Ishikawa (cell line): ENCODE measurements at regions not wholly inside any gene's neighbourhood (a gene's known extent, or its start where the extent isn't known, plus 50 kb on each side); places are given as distances from the start of the nearest gene placed in this dataset.

Source experiments
- CEBPB ChIP-seq: IDR thresholded peaks from 2 replicates; pipeline ENCODE4 v1.6.1; 2012
- CREB1 ChIP-seq: IDR thresholded peaks from 2 replicates; pipeline ENCODE4 v1.6.1; 2012; ENCODE audit warnings: low read depth
- EGR1 ChIP-seq: IDR thresholded peaks from 2 replicates; pipeline ENCODE4 v1.6.1; 2012
- EP300 ChIP-seq: IDR thresholded peaks from 2 replicates; pipeline ENCODE4 v1.6.1; 2012; ENCODE audit warnings: borderline replicate concordance
- FOXM1 ChIP-seq: IDR thresholded peaks from 2 replicates; pipeline ENCODE4 v1.6.1; 2012; ENCODE audit warnings: low read depth, borderline replicate concordance
- MAX ChIP-seq: IDR thresholded peaks from 2 replicates; pipeline ENCODE4 v1.6.1; 2012
- NFIC ChIP-seq: IDR thresholded peaks from 2 replicates; pipeline ENCODE4 v1.6.1; 2012
- RAD21 ChIP-seq: IDR thresholded peaks from 2 replicates; pipeline ENCODE4 v1.6.1; 2012; ENCODE audit warnings: low read depth
- REST ChIP-seq: IDR thresholded peaks from 2 replicates; pipeline ENCODE4 v1.6.1; 2012; ENCODE audit warnings: low read depth, mild to moderate bottlenecking
- TAF1 ChIP-seq: IDR thresholded peaks from 2 replicates; pipeline ENCODE4 v1.6.1; 2012; ENCODE audit warnings: low read depth, mild to moderate bottlenecking
- TEAD4 ChIP-seq: IDR thresholded peaks from 2 replicates; pipeline ENCODE4 v1.6.1; 2012
- USF1 ChIP-seq: IDR thresholded peaks from 2 replicates; pipeline ENCODE4 v1.6.1; 2012
- YY1 ChIP-seq: IDR thresholded peaks from 2 replicates; pipeline ENCODE4 v1.6.1; 2012; ENCODE audit warnings: low read depth
- ZBTB7A ChIP-seq: IDR thresholded peaks from 2 replicates; pipeline ENCODE4 v1.6.1; 2012; ENCODE audit warnings: low read depth

- no peak for TF ChIP-seq EP300
- TF ChIP-seq CREB1: no peak
- no peak for TF ChIP-seq EGR1
- TF ChIP-seq CEBPB: no peak
- TF ChIP-seq MAX: no peak
- TF ChIP-seq NFIC: no peak
- no peak for TF ChIP-seq FOXM1
Measured at GRCh38 chr4:57943682-57944081, 833.5 kb upstream of the IGFBP7 start.

- TF ChIP-seq MAX: no peak
- no peak for TF ChIP-seq TEAD4
- no peak for TF ChIP-seq CREB1
- TF ChIP-seq RAD21: no peak
- no peak for TF ChIP-seq REST
- no peak for TF ChIP-seq YY1
Measured at GRCh38 chr4:57926311-57926710, 816.1 kb upstream of the IGFBP7 start.

- TF ChIP-seq REST (no peak), TAF1 (no peak), CREB1 (no peak), NFIC (no peak), MAX (no peak), RAD21 (no peak), EP300 (no peak), USF1 (no peak), ZBTB7A (no peak)
Measured at GRCh38 chr4:57924951-57925350, 814.8 kb upstream of the IGFBP7 start.

GRCh38 chr4:57916479-57916878, 806.3 kb upstream of the IGFBP7 start:
- TF ChIP-seq NFIC: no peak

GRCh38 chr4:57911203-57911602, 801.0 kb upstream of the IGFBP7 start:
- TF ChIP-seq NFIC: no peak
- no peak for TF ChIP-seq CREB1
- TF ChIP-seq CEBPB: peak; percentile 85
- no peak for TF ChIP-seq USF1
- no peak for TF ChIP-seq EP300
- no peak for TF ChIP-seq TAF1

- TF ChIP-seq MAX: no peak
- TF ChIP-seq USF1: no peak
- TF ChIP-seq REST: no peak
- no peak for TF ChIP-seq NFIC
- no peak for TF ChIP-seq CEBPB
- TF ChIP-seq ZBTB7A: no peak
- TF ChIP-seq TAF1: no peak
- no peak for TF ChIP-seq YY1
- no peak for TF ChIP-seq CREB1
- no peak for TF ChIP-seq EP300
- no peak for TF ChIP-seq TEAD4
- no peak for TF ChIP-seq RAD21
- TF ChIP-seq EGR1: no peak
- no peak for TF ChIP-seq FOXM1
Measured at GRCh38 chr4:57910151-57910550, 800.0 kb upstream of the IGFBP7 start.
